HepG2 (cell line): ENCODE measurements at regions not wholly inside any gene's neighbourhood (a gene's known extent, or its start where the extent isn't known, plus 50 kb on each side); places are given as distances from the start of the nearest gene placed in this dataset.
A peak's percentile ranks its signal among the peaks of the same experiment; 100 is the strongest.

Source experiments
- ATAC-seq: fragments of 200-7000 bp; cut with Tn5 transposase; 3 replicates; pipeline ENCODE4 v1.9.1; 2020; ENCODE audit warnings: mild to moderate bottlenecking, moderate library complexity
- BruUV-seq: library from RNA; stranded (reverse); fragments of 400-500 nt; replicated peaks from 2 replicates; lab custom pipeline; 2021; lab: Mats Ljungman, UMichigan
- CTCF ChIA-PET: fragments of 300-600 bp; formaldehyde crosslinking; extraction: SDS; loops from one replicate; lab custom pipeline; 2021; ENCODE audit warnings: low total read pairs, inconsistent platforms, low intra/inter-chr PET ratio; lab: Yijun Ruan, JAX
- POLR2A ChIA-PET: fragments of 350-600 bp; sonication (Branson Sonifier 250); formaldehyde crosslinking; loops from one replicate; lab custom pipeline; 2020; ENCODE audit warnings: antibody characterized with exemption, inconsistent platforms; lab: Yijun Ruan, JAX
- DNase-seq: peaks from one replicate; pipeline ENCODE4 v3.0.0-alpha.2; 2015; ENCODE audit warnings: low spot score
- FAIRE-seq: peaks from 3 replicates; lab custom pipeline; 2011; peaks lifted over from hg19 to GRCh38; lab: Jason Lieb, UNC
- H2AFZ ChIP-seq: one replicate; pipeline ENCODE4 v1.6.1; 2011; ENCODE audit warnings: low read length, inconsistent platforms
- H3K27ac ChIP-seq: fragments of 300-600 bp; 3 replicates; pipeline ENCODE4 v1.8.0; 2011; ENCODE audit warnings: mixed run types, mild to moderate bottlenecking, mixed read lengths, low read length, inconsistent platforms; ENCODE audit not compliant: insufficient read depth; ENCODE audit errors: extremely low read length
- H3K27me3 ChIP-seq, 2 experiments: fragments of 200-600 bp in 1 of 2; 2 replicates in 1 of 2; 3 replicates in 1 of 2; pipeline versions ENCODE4 v1.6.0 to v1.8.0; 2011; ENCODE audit warnings: low read length in 2 of 2, mild to moderate bottlenecking in 2 of 2, moderate library complexity in 2 of 2, inconsistent platforms in 1 of 2; ENCODE audit not compliant: insufficient read depth in 2 of 2, control insufficient read depth in 1 of 2
- H3K36me3 ChIP-seq, 2 experiments: fragments of 200-600 bp in 1 of 2; replicated peaks in 1 of 2; 2 replicates in 1 of 2; 3 replicates in 1 of 2; pipeline versions ENCODE4 v1.5.1 to v1.8.0; 2011; ENCODE audit warnings: low read length in 2 of 2, inconsistent platforms in 1 of 2; ENCODE audit not compliant: insufficient read depth in 2 of 2, control insufficient read depth in 1 of 2
- H3K4me1 ChIP-seq: 2 replicates; pipeline ENCODE4 v1.5.1; 2012; ENCODE audit warnings: low read length, inconsistent platforms; ENCODE audit not compliant: insufficient read depth
- H3K4me2 ChIP-seq: 2 replicates; pipeline ENCODE4 v1.6.0; 2011; ENCODE audit warnings: low read depth, low read length, inconsistent platforms
- H3K4me3 ChIP-seq, 3 experiments: fragments of 200-600 bp in 1 of 3; sonication (generic), shearing (Covaris generic) in 1 of 3; replicated peaks in 1 of 3; 2 replicates each; pipeline ENCODE4 v1.5.1; 2011 to 2016; ENCODE audit warnings: low read length in 3 of 3, inconsistent platforms in 2 of 3, low read depth in 2 of 3, mild to moderate bottlenecking in 2 of 3, control low read depth in 1 of 3, mixed read lengths in 1 of 3; ENCODE audit not compliant: insufficient read depth in 1 of 3
- H3K79me2 ChIP-seq: one replicate; pipeline ENCODE4 v1.6.1; 2011; ENCODE audit warnings: low read length, inconsistent platforms; ENCODE audit not compliant: insufficient read depth
- H3K9ac ChIP-seq: 2 replicates; pipeline ENCODE4 v1.6.0; 2011; ENCODE audit warnings: mild to moderate bottlenecking, low read depth, low read length, inconsistent platforms; ENCODE audit not compliant: insufficient read depth
- H3K9me3 ChIP-seq: 2 replicates; pipeline ENCODE4 v1.5.1; 2012; ENCODE audit warnings: mild to moderate bottlenecking, low read length
- H4K20me1 ChIP-seq: 2 replicates; pipeline ENCODE4 v1.6.0; 2011; ENCODE audit warnings: inconsistent platforms, mild to moderate bottlenecking, low read length, moderate library complexity; ENCODE audit not compliant: insufficient read depth
- ATRX ChIP-seq: sonication (generic); formaldehyde crosslinking; IDR thresholded peaks from 2 replicates; pipeline ENCODE4 v1.4.0; 2020; ENCODE audit warnings: missing genetic modification reagents, borderline replicate concordance
- CREB1 ChIP-seq, 2 experiments: fragments of 450-650 bp in 1 of 2; IDR thresholded peaks; 2 replicates each; pipeline ENCODE4 v1.6.1; 2016 to 2017; ENCODE audit warnings: control low read depth in 1 of 2, mild to moderate bottlenecking in 1 of 2, missing compliant biosample characterization in 1 of 2, missing genetic modification characterization in 1 of 2
- FOSL2 ChIP-seq: sonication (generic); formaldehyde crosslinking; IDR thresholded peaks from 2 replicates; pipeline ENCODE4 v1.4.0; 2020; ENCODE audit warnings: missing genetic modification reagents
- HMG20A ChIP-seq: IDR thresholded peaks from 2 replicates; pipeline ENCODE4 v1.6.1; 2016; ENCODE audit warnings: borderline replicate concordance
- HOXD1 ChIP-seq: sonication (generic); formaldehyde crosslinking; IDR thresholded peaks from 2 replicates; pipeline ENCODE4 v1.5.0; 2020; ENCODE audit warnings: missing genetic modification reagents
- KDM5A ChIP-seq: fragments of 200-600 bp; sonication (generic); IDR thresholded peaks from 2 replicates; pipeline ENCODE4 v1.7.0; 2018; ENCODE audit warnings: antibody characterized with exemption, mild to moderate bottlenecking, low read length, borderline replicate concordance
- ZBTB21 ChIP-seq: sonication (generic); formaldehyde crosslinking; IDR thresholded peaks from 2 replicates; pipeline ENCODE4 v1.4.0; 2020; ENCODE audit warnings: missing genetic modification reagents
- ZNF253 ChIP-seq: sonication (generic); formaldehyde crosslinking; IDR thresholded peaks from 2 replicates; pipeline ENCODE4 v1.8.0; 2022; ENCODE audit warnings: mild to moderate bottlenecking, missing genetic modification reagents, borderline replicate concordance
- WGBS: methylation state at CpG from one replicate; pipeline ENCODE4 v1.1.6; 2017; ENCODE audit warnings: low lambda C conversion rate; 5-methylcytosine and 5-hydroxymethylcytosine counted together
- in situ Hi-C: cut with HindIII; loops from 2 replicates; pipeline ENCODE4 v1.10.0; 2017; ENCODE audit warnings: low pct_unique_long_range_greater_than_20kb; ENCODE audit not compliant: extremely low pct_ligation_motif_present
- intact Hi-C: fragments of 100-400 bp; cut with micrococcal nuclease; formaldehyde crosslinking; loops from one replicate; pipeline ENCODE4 v1.10.0; 2022; ENCODE audit not compliant: unreplicated experiment
- TF ChIP-seq, protein P1 (sequence below): sonication (generic); formaldehyde crosslinking; conservative IDR thresholded peaks from 2 replicates; pipeline ENCODE4 v1.5.0; 2020; ENCODE audit warnings: missing genetic modification reagents
- TF ChIP-seq, protein P2 (sequence below): sonication (generic); formaldehyde crosslinking; IDR thresholded peaks from 2 replicates; pipeline ENCODE4 v1.5.0; 2020; ENCODE audit warnings: mild to moderate bottlenecking, missing genetic modification reagents, moderate library complexity

- TF ChIP-seq, protein P1, sequence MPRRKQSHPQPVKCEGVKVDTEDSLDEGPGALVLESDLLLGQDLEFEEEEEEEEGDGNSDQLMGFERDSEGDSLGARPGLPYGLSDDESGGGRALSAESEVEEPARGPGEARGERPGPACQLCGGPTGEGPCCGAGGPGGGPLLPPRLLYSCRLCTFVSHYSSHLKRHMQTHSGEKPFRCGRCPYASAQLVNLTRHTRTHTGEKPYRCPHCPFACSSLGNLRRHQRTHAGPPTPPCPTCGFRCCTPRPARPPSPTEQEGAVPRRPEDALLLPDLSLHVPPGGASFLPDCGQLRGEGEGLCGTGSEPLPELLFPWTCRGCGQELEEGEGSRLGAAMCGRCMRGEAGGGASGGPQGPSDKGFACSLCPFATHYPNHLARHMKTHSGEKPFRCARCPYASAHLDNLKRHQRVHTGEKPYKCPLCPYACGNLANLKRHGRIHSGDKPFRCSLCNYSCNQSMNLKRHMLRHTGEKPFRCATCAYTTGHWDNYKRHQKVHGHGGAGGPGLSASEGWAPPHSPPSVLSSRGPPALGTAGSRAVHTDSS (CRISPR knock-in tag): no peak
- TF ChIP-seq ZBTB21 (CRISPR knock-in tag) (no peak), ATRX (no peak), HOXD1 (CRISPR knock-in tag) (no peak), ZNF253 (CRISPR knock-in tag) (no peak), KDM5A (no peak)
- TF ChIP-seq, protein P2, sequence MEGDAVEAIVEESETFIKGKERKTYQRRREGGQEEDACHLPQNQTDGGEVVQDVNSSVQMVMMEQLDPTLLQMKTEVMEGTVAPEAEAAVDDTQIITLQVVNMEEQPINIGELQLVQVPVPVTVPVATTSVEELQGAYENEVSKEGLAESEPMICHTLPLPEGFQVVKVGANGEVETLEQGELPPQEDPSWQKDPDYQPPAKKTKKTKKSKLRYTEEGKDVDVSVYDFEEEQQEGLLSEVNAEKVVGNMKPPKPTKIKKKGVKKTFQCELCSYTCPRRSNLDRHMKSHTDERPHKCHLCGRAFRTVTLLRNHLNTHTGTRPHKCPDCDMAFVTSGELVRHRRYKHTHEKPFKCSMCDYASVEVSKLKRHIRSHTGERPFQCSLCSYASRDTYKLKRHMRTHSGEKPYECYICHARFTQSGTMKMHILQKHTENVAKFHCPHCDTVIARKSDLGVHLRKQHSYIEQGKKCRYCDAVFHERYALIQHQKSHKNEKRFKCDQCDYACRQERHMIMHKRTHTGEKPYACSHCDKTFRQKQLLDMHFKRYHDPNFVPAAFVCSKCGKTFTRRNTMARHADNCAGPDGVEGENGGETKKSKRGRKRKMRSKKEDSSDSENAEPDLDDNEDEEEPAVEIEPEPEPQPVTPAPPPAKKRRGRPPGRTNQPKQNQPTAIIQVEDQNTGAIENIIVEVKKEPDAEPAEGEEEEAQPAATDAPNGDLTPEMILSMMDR (CRISPR knock-in tag): no peak
These were observed 583.5 kb downstream of the MED13L start (continued) for GRCh38 chr12:115693970-115694369.

DNA sequence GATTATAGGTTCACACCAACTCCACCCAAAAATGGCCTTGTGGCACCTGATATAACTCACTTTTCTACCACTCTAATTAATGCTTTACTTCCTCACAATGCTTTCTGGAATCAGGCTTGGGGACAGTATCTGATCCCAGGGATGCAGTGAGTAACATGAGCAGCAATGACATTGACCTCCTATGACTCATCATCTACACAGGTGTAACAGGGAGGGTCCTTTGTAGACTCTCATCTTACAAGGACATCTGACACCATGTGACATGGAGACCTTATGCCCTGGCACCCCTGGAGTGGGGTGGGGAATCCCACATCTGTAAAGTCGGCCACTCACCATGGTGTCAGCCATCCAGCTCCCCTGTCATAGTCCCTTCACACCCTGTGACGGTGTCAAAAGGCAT is 586.4 kb downstream of the MED13L start:
- POLR2A ChIA-PET: no interaction called here
- FAIRE-seq (no peak), DNase-seq (no peak), ATAC-seq (no peak)
- no peaks in the 10 kb centered on the region for H3K27me3 ChIP-seq
- H3K4me3 ChIP-seq: no peak overlapping the region
- intact Hi-C loops (no loop called here), in situ Hi-C loops (no loop called here)
- H3K4me2 ChIP-seq: no peak overlapping the region
- H2AFZ ChIP-seq: no peak overlapping the region
- no TSS peak for BruUV-seq
- H3K79me2 ChIP-seq: no peaks in the 10 kb centered on the region
- no peaks in the 10 kb centered on the region for H3K9me3 ChIP-seq
- TF ChIP-seq HMG20A (CRISPR knock-in tag): no peak
- peak; percentile 67 for TF ChIP-seq FOSL2 (CRISPR knock-in tag)
- 0 out of 2 replicates have a peak, but pooled peaks have one; percentile 30 for TF ChIP-seq CREB1 (IDR thresholded peaks at IDR 0.05)
- no peak for TF ChIP-seq CREB1 (CRISPR knock-in tag; IDR thresholded peaks at IDR 0.05)
- no peaks in the 10 kb centered on the region for H3K4me1 ChIP-seq
- no peak overlapping the region for H3K27ac ChIP-seq
- CTCF ChIA-PET: no interaction called here
- no peaks in the 10 kb centered on the region for H3K36me3 ChIP-seq
- 0% methylated on average over 1 of the region's 2 CpGs for WGBS
- H4K20me1 ChIP-seq: no peaks in the 10 kb centered on the region
- H3K9ac ChIP-seq: no peak overlapping the region
